ENCODE measurements at regions not wholly inside any gene's neighbourhood (a gene's known extent, or its start where the extent isn't known, plus 50 kb on each side); places are given as distances from the start of the nearest gene placed in this dataset.

GRCh38 chr3:94359996-94360395 is 297.1 kb downstream of the NSUN3 start:
- no peak for TF ChIP-seq CTCF (IDR thresholded peaks at IDR 0.05)
- no peak for TF ChIP-seq POLR2AphosphoS5 (IDR thresholded peaks at IDR 0.05)
- TF ChIP-seq POLR2A (IDR thresholded peaks at IDR 0.05; ENCODE audit: low read depth), result no peak
